HUDEP-2 (cell line): ENCODE measurements at regions not wholly inside any gene's neighbourhood (a gene's known extent, or its start where the extent isn't known, plus 50 kb on each side); places are given as distances from the start of the nearest gene placed in this dataset.
"Not testable (repeated sequence)": the region's sequence is repeated elsewhere in the genome, so short reads cannot be mapped to it uniquely, and the experiment has no call there.

Experiments used
- DNase-seq, 76 experiments: peaks; one replicate each; lab custom pipeline; 2025; ENCODE audit not compliant: unreplicated experiment in 76 of 76; lab: John Stamatoyannopoulos, UW

- not testable (repeated sequence) for DNase-seq
Observed at GRCh38 chr4:131883181-131883580, 1265.9 kb upstream of the PCDH10 start.

GRCh38 chr4:131925662-131926061, 1223.4 kb upstream of the PCDH10 start:
- not testable (repeated sequence) for DNase-seq

- DNase-seq, result not testable (repeated sequence)
Observed at GRCh38 chr4:131967646-131968045, 1181.4 kb upstream of the PCDH10 start.

GRCh38 chr4:131974730-131975129, 1174.4 kb upstream of the PCDH10 start:
- DNase-seq, result no peak

- peak in 1 of 76 experiments; percentile 0 for DNase-seq
Observed at GRCh38 chr4:131975276-131976132, 1173.6 kb upstream of the PCDH10 start.

GRCh38 chr4:131976133-131977002, 1172.7 kb upstream of the PCDH10 start:
- not testable (repeated sequence) for DNase-seq

GRCh38 chr4:131978120-131978519, 1171.0 kb upstream of the PCDH10 start:
- DNase-seq, result no peak

GRCh38 chr4:131989576-131989975, 1159.5 kb upstream of the PCDH10 start:
- no peak for DNase-seq

GRCh38 chr4:132001542-132001941, 1147.6 kb upstream of the PCDH10 start:
- DNase-seq, result no peak

GRCh38 chr4:132003593-132003992, 1145.5 kb upstream of the PCDH10 start:
- DNase-seq, result no peak

- no peak for DNase-seq
Observed at GRCh38 chr4:132015321-132015720, 1133.8 kb upstream of the PCDH10 start.

GRCh38 chr4:132016703-132017350, 1132.3 kb upstream of the PCDH10 start:
- no peak for DNase-seq

- DNase-seq, result no peak
Observed at GRCh38 chr4:132026166-132026565, 1122.9 kb upstream of the PCDH10 start.

GRCh38 chr4:132026816-132027215, 1122.3 kb upstream of the PCDH10 start:
- DNase-seq, result no peak

- no peak for DNase-seq
Observed at GRCh38 chr4:132056496-132056895, 1092.6 kb upstream of the PCDH10 start.

- DNase-seq, result no peak
Observed at GRCh38 chr4:132059227-132059626, 1089.9 kb upstream of the PCDH10 start.

GRCh38 chr4:132062611-132063239, 1086.4 kb upstream of the PCDH10 start:
- DNase-seq, result no peak

- DNase-seq, result no peak
Observed at GRCh38 chr4:132063829-132064228, 1085.3 kb upstream of the PCDH10 start.

GRCh38 chr4:132065940-132066495, 1083.1 kb upstream of the PCDH10 start:
- DNase-seq, result no peak

- no peak for DNase-seq
Observed at GRCh38 chr4:132071815-132072214, 1077.3 kb upstream of the PCDH10 start.
